Ishikawa (cell line): ENCODE measurements at regions not wholly inside any gene's neighbourhood (a gene's known extent, or its start where the extent isn't known, plus 50 kb on each side); places are given as distances from the start of the nearest gene placed in this dataset.

ENCODE experiments used
- CEBPB ChIP-seq: IDR thresholded peaks from 2 replicates; pipeline ENCODE4 v1.6.1; 2012
- CREB1 ChIP-seq: IDR thresholded peaks from 2 replicates; pipeline ENCODE4 v1.6.1; 2012; ENCODE audit warnings: low read depth
- EGR1 ChIP-seq: IDR thresholded peaks from 2 replicates; pipeline ENCODE4 v1.6.1; 2012
- EP300 ChIP-seq: IDR thresholded peaks from 2 replicates; pipeline ENCODE4 v1.6.1; 2012; ENCODE audit warnings: borderline replicate concordance
- FOXM1 ChIP-seq: IDR thresholded peaks from 2 replicates; pipeline ENCODE4 v1.6.1; 2012; ENCODE audit warnings: low read depth, borderline replicate concordance
- NFIC ChIP-seq: IDR thresholded peaks from 2 replicates; pipeline ENCODE4 v1.6.1; 2012
- RAD21 ChIP-seq: IDR thresholded peaks from 2 replicates; pipeline ENCODE4 v1.6.1; 2012; ENCODE audit warnings: low read depth
- TAF1 ChIP-seq: IDR thresholded peaks from 2 replicates; pipeline ENCODE4 v1.6.1; 2012; ENCODE audit warnings: low read depth, mild to moderate bottlenecking
- TCF12 ChIP-seq: IDR thresholded peaks from 2 replicates; pipeline ENCODE4 v1.6.1; 2012; ENCODE audit warnings: low read depth
- TEAD4 ChIP-seq: IDR thresholded peaks from 2 replicates; pipeline ENCODE4 v1.6.1; 2012
- USF1 ChIP-seq: IDR thresholded peaks from 2 replicates; pipeline ENCODE4 v1.6.1; 2012
- YY1 ChIP-seq: IDR thresholded peaks from 2 replicates; pipeline ENCODE4 v1.6.1; 2012; ENCODE audit warnings: low read depth
- ZBTB7A ChIP-seq: IDR thresholded peaks from 2 replicates; pipeline ENCODE4 v1.6.1; 2012; ENCODE audit warnings: low read depth
- TF ChIP-seq, protein P1 (sequence below): IDR thresholded peaks from 2 replicates; pipeline ENCODE4 v1.6.1; 2012
- TF ChIP-seq, protein P2 (sequence below): IDR thresholded peaks from 2 replicates; pipeline ENCODE4 v1.6.1; 2012; ENCODE audit warnings: low read depth, mild to moderate bottlenecking

- TF ChIP-seq TAF1 (no peak), RAD21 (peak; percentile 54; the same call in 1 of the 2 replicates)
- TF ChIP-seq, protein P1, sequence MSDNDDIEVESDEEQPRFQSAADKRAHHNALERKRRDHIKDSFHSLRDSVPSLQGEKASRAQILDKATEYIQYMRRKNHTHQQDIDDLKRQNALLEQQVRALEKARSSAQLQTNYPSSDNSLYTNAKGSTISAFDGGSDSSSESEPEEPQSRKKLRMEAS: no peak
These were observed 128.6 kb upstream of the PLEKHG7 start for GRCh38 chr12:92574051-92574783.

- TF ChIP-seq CEBPB (no peak), FOXM1 (no peak), CREB1 (no peak), YY1 (no peak), ZBTB7A (no peak), USF1 (no peak), RAD21 (no peak), TCF12 (no peak), TAF1 (no peak), TEAD4 (no peak), NFIC (no peak), EGR1 (no peak), EP300 (no peak)
- TF ChIP-seq, protein P2, sequence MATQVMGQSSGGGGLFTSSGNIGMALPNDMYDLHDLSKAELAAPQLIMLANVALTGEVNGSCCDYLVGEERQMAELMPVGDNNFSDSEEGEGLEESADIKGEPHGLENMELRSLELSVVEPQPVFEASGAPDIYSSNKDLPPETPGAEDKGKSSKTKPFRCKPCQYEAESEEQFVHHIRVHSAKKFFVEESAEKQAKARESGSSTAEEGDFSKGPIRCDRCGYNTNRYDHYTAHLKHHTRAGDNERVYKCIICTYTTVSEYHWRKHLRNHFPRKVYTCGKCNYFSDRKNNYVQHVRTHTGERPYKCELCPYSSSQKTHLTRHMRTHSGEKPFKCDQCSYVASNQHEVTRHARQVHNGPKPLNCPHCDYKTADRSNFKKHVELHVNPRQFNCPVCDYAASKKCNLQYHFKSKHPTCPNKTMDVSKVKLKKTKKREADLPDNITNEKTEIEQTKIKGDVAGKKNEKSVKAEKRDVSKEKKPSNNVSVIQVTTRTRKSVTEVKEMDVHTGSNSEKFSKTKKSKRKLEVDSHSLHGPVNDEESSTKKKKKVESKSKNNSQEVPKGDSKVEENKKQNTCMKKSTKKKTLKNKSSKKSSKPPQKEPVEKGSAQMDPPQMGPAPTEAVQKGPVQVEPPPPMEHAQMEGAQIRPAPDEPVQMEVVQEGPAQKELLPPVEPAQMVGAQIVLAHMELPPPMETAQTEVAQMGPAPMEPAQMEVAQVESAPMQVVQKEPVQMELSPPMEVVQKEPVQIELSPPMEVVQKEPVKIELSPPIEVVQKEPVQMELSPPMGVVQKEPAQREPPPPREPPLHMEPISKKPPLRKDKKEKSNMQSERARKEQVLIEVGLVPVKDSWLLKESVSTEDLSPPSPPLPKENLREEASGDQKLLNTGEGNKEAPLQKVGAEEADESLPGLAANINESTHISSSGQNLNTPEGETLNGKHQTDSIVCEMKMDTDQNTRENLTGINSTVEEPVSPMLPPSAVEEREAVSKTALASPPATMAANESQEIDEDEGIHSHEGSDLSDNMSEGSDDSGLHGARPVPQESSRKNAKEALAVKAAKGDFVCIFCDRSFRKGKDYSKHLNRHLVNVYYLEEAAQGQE: no peak
- TF ChIP-seq, protein P1: no peak
These were observed 129.7 kb upstream of the PLEKHG7 start for GRCh38 chr12:92573104-92573503.

DNA sequence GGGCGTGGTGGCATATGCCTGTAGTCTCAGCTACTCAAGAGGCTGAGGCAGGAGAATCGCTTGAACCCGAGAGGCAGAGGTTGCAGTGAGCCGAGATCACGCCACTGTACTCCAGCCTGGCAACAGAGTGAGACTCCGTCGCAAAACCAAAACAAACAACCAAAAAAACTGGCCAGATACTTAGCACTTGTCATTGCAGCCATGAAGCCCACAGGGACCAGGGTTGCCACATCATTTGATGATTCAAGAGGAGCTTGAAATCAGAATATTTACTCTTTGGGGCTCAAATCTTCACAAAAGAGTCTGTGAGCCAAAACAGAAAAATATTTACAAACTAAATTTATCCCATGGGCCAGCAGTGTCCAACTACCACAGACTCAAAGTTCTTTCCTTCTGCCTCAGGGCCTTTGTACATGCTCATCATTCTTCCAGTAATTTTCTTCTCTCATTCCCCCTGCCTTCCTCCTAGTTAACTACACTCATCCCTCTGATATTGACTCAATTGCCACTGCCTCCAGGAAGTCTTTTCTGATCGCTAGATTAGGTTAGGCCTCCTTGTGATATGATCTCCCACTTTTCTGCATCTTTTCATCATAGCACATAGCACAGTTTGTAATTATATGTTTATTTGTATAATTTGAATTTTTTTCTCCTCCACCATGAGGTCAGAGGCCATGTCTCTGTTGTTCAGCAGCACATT, 130.8 kb upstream of the PLEKHG7 start:
- TF ChIP-seq EGR1 (no peak), YY1 (no peak), EP300 (no peak), FOXM1 (no peak), TEAD4 (no peak), ZBTB7A (no peak)
- TF ChIP-seq, protein P1: no peak
- TF ChIP-seq, protein P2: no peak

GRCh38 chr12:92571169-92571568, 131.6 kb upstream of the PLEKHG7 start:
- no peak for TF ChIP-seq FOXM1
- TF ChIP-seq ZBTB7A: no peak
- TF ChIP-seq NFIC: no peak
- TF ChIP-seq, protein P2: no peak
